ENCODE measurements at regions not wholly inside any gene's neighbourhood (a gene's known extent, or its start where the extent isn't known, plus 50 kb on each side); places are given as distances from the start of the nearest gene placed in this dataset.

DNA sequence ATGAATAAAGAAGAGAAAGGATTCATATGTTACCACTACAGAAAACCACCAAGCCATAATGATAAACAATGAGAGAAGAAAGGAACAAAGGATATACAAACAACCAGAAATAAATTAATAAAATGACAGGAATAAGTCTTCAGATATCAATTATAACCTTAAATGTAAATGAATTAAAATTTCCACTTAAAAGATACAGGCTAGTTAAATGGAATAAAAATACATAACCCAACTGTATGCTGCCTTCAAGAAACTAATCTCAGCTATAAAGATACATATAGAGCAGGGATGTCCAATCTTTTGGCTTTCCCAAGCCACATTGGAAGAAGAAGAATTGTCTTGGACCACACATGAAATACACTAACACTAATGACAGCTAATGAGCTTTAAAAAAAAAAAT lies 135.9 kb upstream of the GJE1 start:
- TF ChIP-seq, protein P1, sequence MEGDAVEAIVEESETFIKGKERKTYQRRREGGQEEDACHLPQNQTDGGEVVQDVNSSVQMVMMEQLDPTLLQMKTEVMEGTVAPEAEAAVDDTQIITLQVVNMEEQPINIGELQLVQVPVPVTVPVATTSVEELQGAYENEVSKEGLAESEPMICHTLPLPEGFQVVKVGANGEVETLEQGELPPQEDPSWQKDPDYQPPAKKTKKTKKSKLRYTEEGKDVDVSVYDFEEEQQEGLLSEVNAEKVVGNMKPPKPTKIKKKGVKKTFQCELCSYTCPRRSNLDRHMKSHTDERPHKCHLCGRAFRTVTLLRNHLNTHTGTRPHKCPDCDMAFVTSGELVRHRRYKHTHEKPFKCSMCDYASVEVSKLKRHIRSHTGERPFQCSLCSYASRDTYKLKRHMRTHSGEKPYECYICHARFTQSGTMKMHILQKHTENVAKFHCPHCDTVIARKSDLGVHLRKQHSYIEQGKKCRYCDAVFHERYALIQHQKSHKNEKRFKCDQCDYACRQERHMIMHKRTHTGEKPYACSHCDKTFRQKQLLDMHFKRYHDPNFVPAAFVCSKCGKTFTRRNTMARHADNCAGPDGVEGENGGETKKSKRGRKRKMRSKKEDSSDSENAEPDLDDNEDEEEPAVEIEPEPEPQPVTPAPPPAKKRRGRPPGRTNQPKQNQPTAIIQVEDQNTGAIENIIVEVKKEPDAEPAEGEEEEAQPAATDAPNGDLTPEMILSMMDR (IDR thresholded peaks at IDR 0.05) = no peak
- TF ChIP-seq POLR2A (IDR thresholded peaks at IDR 0.05) = no peak
